Activated CD8-positive, alpha-beta memory T cell treated with anti-CD3 and anti-CD28 coated beads for 4 hours (primary cell): ENCODE measurements at regions not wholly inside any gene's neighbourhood (a gene's known extent, or its start where the extent isn't known, plus 50 kb on each side); places are given as distances from the start of the nearest gene placed in this dataset.

Experiments used
- DNase-seq, 2 donors: peaks; one replicate each; pipeline ENCODE4 v3.0.0-alpha.2; 2020; ENCODE audit warnings: low read depth in 2 of 2

- DNase-seq: no peak
Observed at GRCh38 chr11:70720281-70720680, 322.0 kb downstream of the CTTN start.

GRCh38 chr11:70721006-70721405 is 322.7 kb downstream of the CTTN start:
- DNase-seq: no peak

- DNase-seq: no peak
Observed at GRCh38 chr11:70725278-70725677, 326.9 kb downstream of the CTTN start.

GRCh38 chr11:70725739-70726138 is 327.4 kb downstream of the CTTN start:
- DNase-seq: no peak

GRCh38 chr11:70727021-70727420 is 328.7 kb downstream of the CTTN start:
- no peak for DNase-seq

- DNase-seq: no peak
Observed at GRCh38 chr11:70727899-70728620, 329.7 kb downstream of the CTTN start.

- DNase-seq: no peak
Observed at GRCh38 chr11:70729949-70730348, 331.6 kb downstream of the CTTN start.

- no peak for DNase-seq
Observed at GRCh38 chr11:70730411-70730810, 332.1 kb downstream of the CTTN start.

GRCh38 chr11:70731271-70732022 is 333.1 kb downstream of the CTTN start:
- no peak for DNase-seq

- DNase-seq: no peak
Observed at GRCh38 chr11:70732023-70732880, 333.9 kb downstream of the CTTN start.

GRCh38 chr11:70732881-70733196 is 334.5 kb downstream of the CTTN start:
- no peak for DNase-seq

GRCh38 chr11:70733327-70734325 is 335.3 kb downstream of the CTTN start:
- DNase-seq: no peak

- no peak for DNase-seq
Observed at GRCh38 chr11:70734379-70734778, 336.1 kb downstream of the CTTN start.

GRCh38 chr11:70734911-70735310 is 336.6 kb downstream of the CTTN start:
- no peak for DNase-seq

- DNase-seq: no peak
Observed at GRCh38 chr11:70735976-70736375, 337.6 kb downstream of the CTTN start.

GRCh38 chr11:70736461-70736860 is 338.1 kb downstream of the CTTN start:
- DNase-seq: no peak

GRCh38 chr11:70736937-70737640 is 338.8 kb downstream of the CTTN start:
- DNase-seq: no peak

GRCh38 chr11:70737816-70738630 is 339.7 kb downstream of the CTTN start:
- DNase-seq: no peak

GRCh38 chr11:70738661-70739060 is 340.3 kb downstream of the CTTN start:
- DNase-seq: no peak

- DNase-seq: no peak
Observed at GRCh38 chr11:70739091-70739490, 340.8 kb downstream of the CTTN start.
